HepG2 (cell line): ENCODE measurements at regions not wholly inside any gene's neighbourhood (a gene's known extent, or its start where the extent isn't known, plus 50 kb on each side); places are given as distances from the start of the nearest gene placed in this dataset.

Experiments used
- ARID4A ChIP-seq: sonication (generic); formaldehyde crosslinking; IDR thresholded peaks from 2 replicates; pipeline ENCODE4 v1.5.0; 2020; ENCODE audit warnings: mild to moderate bottlenecking, missing genetic modification reagents, borderline replicate concordance
- ETV5 ChIP-seq: IDR thresholded peaks from 2 replicates; pipeline ENCODE4 v1.6.1; 2018; ENCODE audit warnings: missing biosample characterization, missing genetic modification reagents, inconsistent platforms, borderline replicate concordance
- HNF4A ChIP-seq: sonication (generic); formaldehyde crosslinking; IDR thresholded peaks from 2 replicates; pipeline ENCODE4 v1.4.0; 2020; ENCODE audit warnings: missing genetic modification reagents
- JUND ChIP-seq: sonication (generic); formaldehyde crosslinking; IDR thresholded peaks from 2 replicates; pipeline ENCODE4 v1.8.0; 2022; ENCODE audit warnings: mild to moderate bottlenecking, missing genetic modification reagents
- MIER3 ChIP-seq: IDR thresholded peaks from 2 replicates; pipeline ENCODE4 v1.6.1; 2016; ENCODE audit warnings: missing compliant biosample characterization, borderline replicate concordance
- MTA1 ChIP-seq: sonication (generic); formaldehyde crosslinking; IDR thresholded peaks from 2 replicates; pipeline ENCODE4 v1.4.0; 2020; ENCODE audit warnings: missing genetic modification reagents, mild to moderate bottlenecking, borderline replicate concordance
- MXD3 ChIP-seq: IDR thresholded peaks from 2 replicates; pipeline ENCODE4 v1.6.1; 2016; ENCODE audit warnings: mild to moderate bottlenecking, missing biosample characterization, missing genetic modification reagents
- NFIC ChIP-seq: IDR thresholded peaks from 2 replicates; pipeline ENCODE4 v1.6.1; 2012; ENCODE audit warnings: mild to moderate bottlenecking, low read length, inconsistent platforms
- PHB2 ChIP-seq: fragments of 450-650 bp; IDR thresholded peaks from 2 replicates; pipeline ENCODE4 v1.6.1; 2018; ENCODE audit not compliant: partially characterized antibody
- PHF21A ChIP-seq: sonication (generic); formaldehyde crosslinking; IDR thresholded peaks from 2 replicates; pipeline ENCODE4 v1.5.0; 2020; ENCODE audit warnings: mild to moderate bottlenecking, missing genetic modification reagents
- RELA ChIP-seq: sonication (generic); formaldehyde crosslinking; IDR thresholded peaks from 2 replicates; pipeline ENCODE4 v1.4.0; 2020; ENCODE audit warnings: missing genetic modification reagents
- ZMYM3 ChIP-seq: sonication (generic); formaldehyde crosslinking; IDR thresholded peaks from 2 replicates; pipeline ENCODE4 v1.5.1; 2020; ENCODE audit warnings: mild to moderate bottlenecking, missing genetic modification reagents
- ZMYM4 ChIP-seq: sonication (generic); formaldehyde crosslinking; IDR thresholded peaks from 2 replicates; pipeline ENCODE4 v1.8.1; 2023; ENCODE audit warnings: mild to moderate bottlenecking, missing genetic modification reagents
- ZNF792 ChIP-seq: IDR thresholded peaks from 2 replicates; pipeline ENCODE4 v1.6.1; 2016
- TF ChIP-seq, protein P1 (sequence below): sonication (generic); formaldehyde crosslinking; IDR thresholded peaks from 2 replicates; pipeline ENCODE4 v1.8.1; 2023; ENCODE audit warnings: mild to moderate bottlenecking, moderate library complexity, missing genetic modification reagents
- TF ChIP-seq, protein P2 (sequence below): sonication (generic); formaldehyde crosslinking; IDR thresholded peaks from 2 replicates; pipeline ENCODE4 v1.4.0; 2020; ENCODE audit warnings: mild to moderate bottlenecking, missing genetic modification reagents
- TF ChIP-seq, protein P3 (sequence below): sonication (generic); formaldehyde crosslinking; IDR thresholded peaks from 2 replicates; pipeline ENCODE4 v1.4.0; 2020; ENCODE audit warnings: mild to moderate bottlenecking, missing genetic modification reagents

DNA sequence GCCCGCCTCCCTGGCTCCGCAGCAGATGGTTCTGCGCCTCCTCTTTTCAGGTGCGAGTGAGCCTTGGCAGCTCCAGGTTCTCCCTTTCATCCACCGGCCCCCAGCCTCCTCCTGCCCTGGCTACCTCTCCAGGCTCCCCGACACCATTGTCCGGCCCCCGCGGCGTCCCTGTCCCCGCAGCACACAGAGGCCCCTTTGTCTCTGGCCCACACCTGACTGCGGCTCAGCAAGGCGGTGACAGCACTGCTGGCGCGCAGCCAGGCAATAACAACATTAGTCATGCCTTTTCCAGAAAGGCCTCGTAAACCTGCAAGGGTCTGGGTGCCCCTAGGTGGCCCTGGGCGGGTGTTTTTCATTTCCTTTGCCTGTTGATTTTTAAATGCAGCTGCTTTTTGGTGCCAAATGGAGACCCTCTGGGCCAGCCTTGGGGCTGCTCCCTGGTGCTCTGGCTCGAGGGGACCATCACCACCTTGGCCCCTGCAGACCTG, 73.2 kb upstream of the MEDAG start (continued):
- TF ChIP-seq RELA (CRISPR knock-in tag) (no peak), ARID4A (no peak; the same call in 1 of the 2 replicates), PHB2 (no peak), PHF21A (peak; percentile 76), MXD3 (CRISPR knock-in tag) (0 out of 2 replicates have a peak, but pooled peaks have one; percentile 51), ZMYM4 (peak; percentile 29; the same call in 1 of the 2 replicates), JUND (CRISPR knock-in tag) (peak; percentile 78; the same call in 1 of the 2 replicates), MIER3 (peak; percentile 66; the same call in 1 of the 2 replicates), NFIC (peak; percentile 69; the same call in 1 of the 2 replicates), HNF4A (CRISPR knock-in tag) (peak; percentile 53), ETV5 (CRISPR knock-in tag) (peak; percentile 61; the same call in 1 of the 2 replicates), ZNF792 (peak; percentile 49; the same call in 1 of the 2 replicates), MTA1 (CRISPR knock-in tag) (peak; percentile 83; the same call in 1 of the 2 replicates), ZMYM3 (CRISPR knock-in tag) (peak; percentile 65; the same call in 1 of the 2 replicates)
- TF ChIP-seq, protein P1, sequence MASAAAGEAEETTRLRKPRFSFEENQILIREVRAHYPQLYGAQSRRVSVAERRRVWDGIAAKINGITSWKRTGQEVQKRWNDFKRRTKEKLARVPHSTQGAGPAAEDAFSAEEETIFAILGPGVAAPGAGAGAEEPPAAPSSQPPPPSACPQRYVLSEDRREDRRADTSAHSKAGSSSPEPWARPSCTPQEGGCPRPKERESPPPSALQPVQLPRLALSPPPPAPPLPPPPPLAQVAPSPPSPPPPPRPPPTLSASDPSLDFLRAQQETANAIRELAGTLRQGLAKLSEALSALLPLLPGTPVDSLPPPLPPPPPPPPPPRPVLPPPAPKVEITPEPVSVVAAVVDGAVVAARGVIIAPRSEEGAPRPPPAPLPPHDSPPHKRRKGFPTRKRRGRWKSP (CRISPR knock-in tag), result no peak
- TF ChIP-seq, protein P2, sequence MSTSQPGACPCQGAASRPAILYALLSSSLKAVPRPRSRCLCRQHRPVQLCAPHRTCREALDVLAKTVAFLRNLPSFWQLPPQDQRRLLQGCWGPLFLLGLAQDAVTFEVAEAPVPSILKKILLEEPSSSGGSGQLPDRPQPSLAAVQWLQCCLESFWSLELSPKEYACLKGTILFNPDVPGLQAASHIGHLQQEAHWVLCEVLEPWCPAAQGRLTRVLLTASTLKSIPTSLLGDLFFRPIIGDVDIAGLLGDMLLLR, result no peak
- TF ChIP-seq, protein P3, sequence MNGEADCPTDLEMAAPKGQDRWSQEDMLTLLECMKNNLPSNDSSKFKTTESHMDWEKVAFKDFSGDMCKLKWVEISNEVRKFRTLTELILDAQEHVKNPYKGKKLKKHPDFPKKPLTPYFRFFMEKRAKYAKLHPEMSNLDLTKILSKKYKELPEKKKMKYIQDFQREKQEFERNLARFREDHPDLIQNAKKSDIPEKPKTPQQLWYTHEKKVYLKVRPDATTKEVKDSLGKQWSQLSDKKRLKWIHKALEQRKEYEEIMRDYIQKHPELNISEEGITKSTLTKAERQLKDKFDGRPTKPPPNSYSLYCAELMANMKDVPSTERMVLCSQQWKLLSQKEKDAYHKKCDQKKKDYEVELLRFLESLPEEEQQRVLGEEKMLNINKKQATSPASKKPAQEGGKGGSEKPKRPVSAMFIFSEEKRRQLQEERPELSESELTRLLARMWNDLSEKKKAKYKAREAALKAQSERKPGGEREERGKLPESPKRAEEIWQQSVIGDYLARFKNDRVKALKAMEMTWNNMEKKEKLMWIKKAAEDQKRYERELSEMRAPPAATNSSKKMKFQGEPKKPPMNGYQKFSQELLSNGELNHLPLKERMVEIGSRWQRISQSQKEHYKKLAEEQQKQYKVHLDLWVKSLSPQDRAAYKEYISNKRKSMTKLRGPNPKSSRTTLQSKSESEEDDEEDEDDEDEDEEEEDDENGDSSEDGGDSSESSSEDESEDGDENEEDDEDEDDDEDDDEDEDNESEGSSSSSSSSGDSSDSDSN (CRISPR knock-in tag), result peak; percentile 68
